WERI-Rb-1 (cell line): ENCODE measurements at regions not wholly inside any gene's neighbourhood (a gene's known extent, or its start where the extent isn't known, plus 50 kb on each side); places are given as distances from the start of the nearest gene placed in this dataset.

ENCODE experiments used
- DNase-seq: peaks from one replicate; pipeline ENCODE4 v3.0.0-alpha.2; 2020
- H3K27ac ChIP-seq: fragments of 250-450 bp; sonication (Bioruptor Pico); 2 replicates; pipeline ENCODE4 v1.5.1; 2020; ENCODE audit warnings: mild to moderate bottlenecking, moderate library complexity
- H3K27me3 ChIP-seq: fragments of 250-450 bp; sonication (Bioruptor Pico); 2 replicates; pipeline ENCODE4 v1.5.1; 2021; ENCODE audit warnings: mild to moderate bottlenecking, low read depth, moderate library complexity; ENCODE audit not compliant: insufficient read depth, severe bottlenecking
- H3K36me3 ChIP-seq: fragments of 250-450 bp; sonication (Bioruptor Pico); 2 replicates; pipeline ENCODE4 v1.5.1; 2020; ENCODE audit warnings: mild to moderate bottlenecking, moderate library complexity
- H3K4me3 ChIP-seq: 2 replicates; pipeline ENCODE4 v1.5.1; 2011; ENCODE audit warnings: low read depth, mild to moderate bottlenecking, control low read depth, low read length
- H3K9me3 ChIP-seq: fragments of 250-450 bp; sonication (Bioruptor Pico); 2 replicates; pipeline ENCODE4 v1.5.1; 2021; ENCODE audit warnings: mild to moderate bottlenecking, moderate library complexity; ENCODE audit not compliant: severe bottlenecking
- CTCF ChIP-seq: IDR thresholded peaks from 2 replicates; pipeline ENCODE4 v1.5.1; 2011; ENCODE audit warnings: low read depth, mild to moderate bottlenecking, control low read depth, inconsistent platforms, low read length

GRCh38 chr5:158471535-158471924 lies 612.6 kb upstream of the CLINT1 start:
- TF ChIP-seq CTCF, result no peak
- Histone ChIP-seq H3K27me3 (no peaks in the 10 kb centered on the region), H3K4me3 (no peak overlapping the region), H3K9me3 (no peaks in the 10 kb centered on the region), H3K36me3 (no peaks in the 10 kb centered on the region), H3K27ac (no peak overlapping the region)
- no peak for DNase-seq

- TF ChIP-seq CTCF, result no peak
- no peaks in the 10 kb centered on the region for H3K9me3 ChIP-seq
- no peaks in the 10 kb centered on the region for H3K27me3 ChIP-seq
- no peak overlapping the region for H3K27ac ChIP-seq
- no peaks in the 10 kb centered on the region for H3K36me3 ChIP-seq
- DNase-seq, result no peak
- no peak overlapping the region for H3K4me3 ChIP-seq
Measured at GRCh38 chr5:158470764-158471534, 612.0 kb upstream of the CLINT1 start.

- no peak overlapping the region for H3K4me3 ChIP-seq
- H3K27ac ChIP-seq, result no peak overlapping the region
- TF ChIP-seq CTCF, result no peak
- H3K36me3 ChIP-seq, result no peaks in the 10 kb centered on the region
- H3K27me3 ChIP-seq, result no peaks in the 10 kb centered on the region
- no peaks in the 10 kb centered on the region for H3K9me3 ChIP-seq
- DNase-seq, result no peak
Measured at GRCh38 chr5:158468444-158468843, 609.5 kb upstream of the CLINT1 start.

- no peaks in the 10 kb centered on the region for H3K36me3 ChIP-seq
- DNase-seq, result no peak
- H3K9me3 ChIP-seq, result no peaks in the 10 kb centered on the region
- no peaks in the 10 kb centered on the region for H3K27me3 ChIP-seq
- TF ChIP-seq CTCF, result no peak
- no peak overlapping the region for H3K4me3 ChIP-seq
- no peak overlapping the region for H3K27ac ChIP-seq
Measured at GRCh38 chr5:158466191-158466590, 607.2 kb upstream of the CLINT1 start.

- no peaks in the 10 kb centered on the region for H3K36me3 ChIP-seq
- no peaks in the 10 kb centered on the region for H3K27me3 ChIP-seq
- DNase-seq, result no peak
- no peak for TF ChIP-seq CTCF
- no peak overlapping the region for H3K27ac ChIP-seq
- H3K9me3 ChIP-seq, result no peaks in the 10 kb centered on the region
- H3K4me3 ChIP-seq, result no peak overlapping the region
Measured at GRCh38 chr5:158465086-158465972, 606.4 kb upstream of the CLINT1 start.
